Activated naive CD4-positive, alpha-beta T cell treated with anti-CD3 and anti-CD28 coated beads, Interleukin-2, amount 50 U/mL, for 16 hours (primary cell): ENCODE measurements at regions not wholly inside any gene's neighbourhood (a gene's known extent, or its start where the extent isn't known, plus 50 kb on each side); places are given as distances from the start of the nearest gene placed in this dataset.
"Not testable (repeated sequence)": the region's sequence is repeated elsewhere in the genome, so short reads cannot be mapped to it uniquely, and the experiment has no call there.

Source experiments
- DNase-seq: peaks from one replicate; pipeline ENCODE4 v3.0.0-alpha.2; 2020

- no peak for DNase-seq
Observed at GRCh38 chr10:60613434-60613833, 164.8 kb upstream of the CDK1 start.

GRCh38 chr10:60611291-60611747, 167.0 kb upstream of the CDK1 start:
- peak; percentile 15 for DNase-seq

DNA sequence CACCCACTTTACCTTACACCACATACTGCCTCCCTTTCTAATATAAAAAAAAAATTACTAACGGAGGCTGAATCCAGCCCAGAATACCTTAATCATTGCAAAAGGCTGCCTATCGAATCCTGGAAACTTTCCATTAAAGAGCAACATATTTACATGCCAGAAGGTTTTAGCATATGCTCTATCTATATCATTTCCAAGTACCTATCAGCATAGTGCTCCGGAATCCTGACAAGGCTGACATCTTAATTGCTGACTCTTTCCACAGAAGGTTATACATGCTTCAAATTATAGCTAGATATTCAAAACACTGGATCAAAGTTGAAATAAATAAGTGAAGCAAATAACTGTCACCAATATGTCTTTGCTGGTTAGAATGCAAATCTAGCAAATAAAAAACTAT, 170.9 kb upstream of the CDK1 start:
- no peak for DNase-seq

DNA sequence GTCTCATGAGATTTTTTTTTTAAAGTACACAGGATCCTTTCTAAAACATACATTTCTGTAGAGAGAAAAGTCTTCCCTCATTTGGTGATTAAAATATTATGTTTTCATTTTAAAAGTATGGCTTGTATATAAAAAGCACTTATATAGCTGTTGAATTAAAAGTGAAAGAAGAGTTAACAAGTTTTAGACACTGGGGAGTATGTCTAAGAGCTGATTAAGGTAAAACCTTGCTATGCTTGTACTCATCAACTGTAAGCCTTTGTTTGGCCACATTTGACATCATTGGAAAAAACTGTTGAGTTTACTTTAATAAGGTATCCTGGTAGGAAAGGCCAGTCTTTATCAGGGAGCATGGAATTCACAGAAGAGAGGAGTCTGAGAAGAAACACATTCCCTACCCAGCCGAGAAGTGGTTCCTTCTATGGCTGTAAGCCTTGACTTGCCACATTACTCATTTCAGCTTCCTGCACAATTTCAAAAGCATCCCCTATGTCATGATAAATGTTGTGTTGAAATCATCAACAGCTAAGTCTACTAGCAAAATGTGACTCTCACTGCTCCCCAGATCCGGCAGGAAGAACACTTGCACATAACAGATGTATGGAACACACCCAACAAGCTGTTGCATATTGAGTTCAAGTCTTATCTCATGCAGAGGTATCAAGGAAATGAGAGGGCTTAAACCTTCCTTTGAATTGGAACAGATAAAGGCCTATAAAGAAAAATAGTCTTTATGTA, 171.8 kb upstream of the CDK1 start:
- DNase-seq = no peak

DNA sequence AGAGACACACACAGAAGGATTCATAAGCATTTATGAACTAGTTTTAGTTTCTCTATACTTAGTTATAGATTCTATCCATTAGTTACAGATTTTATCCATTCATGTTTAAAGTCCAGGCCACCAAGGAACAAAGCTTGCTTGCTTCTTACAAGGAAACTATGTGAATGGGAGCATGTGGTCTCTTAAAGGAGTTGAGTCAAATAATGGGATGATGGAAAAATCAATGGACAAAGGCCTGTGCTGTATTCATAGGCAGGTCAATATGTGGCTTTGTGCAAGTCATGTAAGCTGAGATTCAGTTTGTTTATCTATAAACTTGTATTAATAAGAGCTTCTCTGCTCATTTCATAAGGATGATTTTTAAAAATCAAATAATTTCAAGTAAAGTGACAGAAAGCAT, 172.8 kb upstream of the CDK1 start:
- DNase-seq = no peak

DNA sequence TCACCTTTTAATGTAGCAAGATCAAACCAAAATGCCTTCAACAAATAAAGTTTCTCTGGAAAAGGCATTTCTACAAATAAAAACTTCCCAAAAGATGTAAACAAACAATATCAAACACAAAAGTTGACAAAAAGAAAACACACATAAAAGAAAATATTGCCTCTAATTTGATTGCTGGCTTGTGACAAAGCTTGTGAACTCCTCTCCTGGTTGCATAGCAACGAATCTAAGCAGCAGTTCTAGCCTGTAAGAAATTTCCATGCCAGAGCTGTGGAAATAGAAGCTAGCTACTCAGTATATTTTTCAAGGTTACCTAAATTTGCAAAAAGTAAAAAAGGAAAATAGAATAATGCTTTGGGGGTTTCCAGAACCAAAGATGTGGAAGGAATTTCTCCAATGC, 173.9 kb upstream of the CDK1 start:
- no peak for DNase-seq

DNA sequence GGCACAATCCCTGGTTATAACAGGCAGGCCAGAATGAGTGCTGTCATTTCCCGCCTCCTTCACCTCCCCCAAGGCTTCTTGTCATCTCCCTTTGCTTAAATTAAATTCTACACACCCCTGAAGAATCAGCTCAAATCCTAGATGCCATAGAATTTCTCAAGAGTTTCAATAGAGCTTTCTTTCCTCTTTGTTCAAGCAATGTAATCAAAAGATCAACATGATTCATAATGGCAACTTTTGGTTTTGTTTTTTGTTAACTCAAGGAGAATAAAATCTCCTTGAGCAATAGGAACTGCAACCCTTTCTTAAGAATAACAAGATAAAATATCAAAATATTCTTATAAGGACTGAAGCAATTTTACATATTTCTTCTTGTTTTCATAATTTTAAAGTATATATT, 180.8 kb upstream of the CDK1 start:
- DNase-seq = no peak

GRCh38 chr10:60595852-60596251, 182.4 kb upstream of the CDK1 start:
- no peak for DNase-seq

DNA sequence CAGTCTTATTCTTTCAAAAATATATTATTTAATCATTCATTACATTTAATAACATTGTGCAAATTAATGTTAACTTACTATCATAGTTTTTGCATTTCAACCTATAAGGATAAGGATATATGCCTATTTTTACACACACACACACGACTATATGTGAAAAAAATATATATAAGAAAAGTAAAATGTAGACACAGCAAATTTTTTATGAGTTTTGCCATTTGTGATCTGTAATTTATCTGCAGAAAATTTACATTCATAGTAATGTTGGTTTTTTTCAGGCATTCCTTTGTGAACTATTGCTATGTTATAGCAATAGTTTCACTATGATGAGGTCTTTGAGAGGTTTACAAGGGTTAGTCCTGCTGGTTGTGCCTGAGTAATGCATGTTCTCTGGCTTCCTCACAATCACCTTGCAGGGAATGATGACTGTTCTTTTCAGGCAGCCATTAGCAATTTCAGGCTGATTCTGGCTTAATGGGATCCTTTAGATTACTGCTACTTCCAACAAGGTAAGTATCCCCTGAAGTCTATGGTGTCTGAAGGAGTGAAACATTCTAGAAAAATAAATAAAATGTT, 183.7 kb upstream of the CDK1 start:
- DNase-seq = no peak

- DNase-seq = no peak
Observed at GRCh38 chr10:60591119-60591518, 187.2 kb upstream of the CDK1 start.

GRCh38 chr10:60589376-60589775, 188.9 kb upstream of the CDK1 start:
- no peak for DNase-seq

DNA sequence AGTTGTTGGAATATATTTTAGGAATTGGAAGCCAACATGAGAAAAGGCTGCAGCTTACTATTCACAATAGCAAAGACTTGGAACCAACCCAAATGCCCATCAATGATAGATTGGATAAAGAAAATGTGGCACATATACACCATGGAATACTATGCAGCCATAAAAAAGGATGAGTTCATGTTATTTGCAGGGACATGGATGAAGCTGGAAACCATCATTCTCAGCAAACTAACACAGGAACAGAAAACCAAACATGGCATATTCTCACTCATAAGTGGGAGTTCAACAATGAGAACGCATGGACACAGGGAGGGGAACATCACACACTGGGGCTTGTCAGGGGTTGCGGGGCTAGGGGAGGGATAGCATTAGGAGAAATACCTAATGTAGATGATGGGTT, 192.1 kb upstream of the ANK3 start:
- DNase-seq = not testable (repeated sequence)

DNA sequence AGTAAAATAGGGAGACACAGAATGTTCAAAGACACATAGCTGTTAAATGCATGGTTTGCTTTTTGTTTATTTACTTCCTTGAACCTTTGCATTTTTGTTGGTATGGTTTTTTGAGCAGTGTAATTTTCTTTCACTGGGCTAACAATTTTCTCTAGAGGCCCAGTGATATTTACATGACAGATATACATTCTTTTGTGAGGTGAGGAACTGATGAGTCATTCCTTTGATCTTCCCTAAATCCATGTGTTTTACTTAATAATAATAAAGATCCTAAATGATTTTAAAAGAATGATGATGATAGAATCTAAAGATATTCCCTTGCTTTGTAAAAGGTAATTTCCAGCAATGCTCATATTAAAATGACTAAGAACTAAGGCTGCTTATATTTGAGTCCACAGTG, 188.5 kb upstream of the ANK3 start:
- DNase-seq = no peak

DNA sequence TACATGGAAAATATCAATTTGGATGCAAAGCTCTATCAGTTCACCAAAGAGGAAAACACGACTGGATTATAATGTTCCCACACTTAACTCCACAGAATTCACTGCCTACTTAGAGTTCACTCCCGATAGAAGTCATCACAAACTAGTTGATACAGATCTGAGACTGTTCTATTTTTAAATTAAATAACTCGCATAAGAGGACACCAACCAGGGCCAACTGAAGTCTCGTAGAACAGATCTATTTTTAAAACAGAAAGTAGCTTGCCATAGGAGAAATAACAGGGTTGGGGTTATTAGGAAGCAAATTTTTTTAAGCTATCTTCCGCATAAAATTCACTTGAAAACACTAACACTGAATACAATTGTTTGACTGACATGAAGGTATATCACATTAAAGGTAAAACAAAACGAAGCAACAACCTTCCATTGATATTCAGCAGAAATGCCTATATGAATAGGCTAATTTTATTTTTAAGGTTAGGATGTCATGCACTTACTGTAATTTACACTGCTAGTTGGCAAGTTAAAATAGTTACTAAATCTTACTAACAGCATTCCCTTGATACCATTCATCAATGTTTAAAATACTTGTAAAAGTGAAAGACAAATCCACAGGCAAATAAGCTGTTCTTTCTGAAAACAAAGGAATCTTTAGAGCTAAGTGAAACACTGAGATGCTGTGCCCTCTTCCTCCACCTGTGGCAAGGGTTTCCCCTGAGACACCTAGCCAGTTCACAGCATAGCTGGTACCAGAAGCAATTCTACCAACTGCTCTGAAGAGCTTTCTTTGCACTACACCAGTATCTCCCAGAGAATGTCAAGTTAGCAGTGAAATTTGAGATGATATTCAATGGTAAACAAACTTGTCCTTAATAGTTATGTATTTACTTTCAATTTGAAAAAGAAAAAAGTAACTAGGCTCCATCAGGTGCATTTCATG, 186.7 kb upstream of the ANK3 start:
- no peak for DNase-seq

DNA sequence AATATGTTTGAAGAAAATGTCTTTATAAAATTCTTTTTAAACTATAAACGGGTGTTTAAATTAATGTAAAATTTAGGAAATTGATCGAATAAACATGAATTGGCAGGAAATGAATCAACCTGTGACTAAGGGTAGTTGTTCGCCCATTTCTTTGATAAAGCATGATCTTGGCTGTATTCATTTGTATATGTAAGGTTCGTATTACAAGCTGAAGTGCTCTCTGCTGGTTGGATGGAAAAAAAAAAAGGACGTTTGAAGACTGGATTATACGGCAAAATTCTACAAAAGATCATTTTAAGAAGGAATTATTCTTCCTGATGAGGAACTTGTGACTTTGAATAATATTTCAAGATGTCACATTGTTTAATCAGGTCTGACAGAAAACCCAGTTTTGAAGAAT, 185.4 kb upstream of the ANK3 start:
- DNase-seq = no peak

DNA sequence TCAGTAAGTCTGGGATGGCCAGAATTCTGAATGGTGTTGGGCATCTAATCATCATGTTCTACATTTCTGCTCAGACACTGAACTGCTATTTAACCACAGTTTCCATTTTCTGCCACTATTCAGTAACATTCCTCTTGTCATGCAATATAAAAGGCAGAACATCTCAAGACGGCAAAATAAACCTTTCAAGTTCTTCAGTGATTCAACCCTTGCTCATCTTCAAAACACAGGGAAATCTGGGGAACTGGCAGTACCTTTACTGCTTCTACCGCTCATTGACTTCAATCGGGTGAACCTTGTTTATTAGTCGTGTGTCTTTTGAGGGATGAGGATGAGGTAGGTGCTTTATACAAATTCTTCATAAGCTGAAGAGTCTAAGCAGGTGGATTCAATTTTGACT, 184.7 kb upstream of the ANK3 start:
- no peak for DNase-seq

- DNase-seq = peak; percentile 52
Observed at GRCh38 chr10:60573336-60573735, 183.7 kb upstream of the ANK3 start.

- peak; percentile 33 for DNase-seq
Observed at GRCh38 chr10:60572511-60573194, 183.0 kb upstream of the ANK3 start.

GRCh38 chr10:60570896-60571295, 181.2 kb upstream of the ANK3 start:
- no peak for DNase-seq

GRCh38 chr10:60570272-60570865, 180.7 kb upstream of the ANK3 start:
- DNase-seq = no peak

DNA sequence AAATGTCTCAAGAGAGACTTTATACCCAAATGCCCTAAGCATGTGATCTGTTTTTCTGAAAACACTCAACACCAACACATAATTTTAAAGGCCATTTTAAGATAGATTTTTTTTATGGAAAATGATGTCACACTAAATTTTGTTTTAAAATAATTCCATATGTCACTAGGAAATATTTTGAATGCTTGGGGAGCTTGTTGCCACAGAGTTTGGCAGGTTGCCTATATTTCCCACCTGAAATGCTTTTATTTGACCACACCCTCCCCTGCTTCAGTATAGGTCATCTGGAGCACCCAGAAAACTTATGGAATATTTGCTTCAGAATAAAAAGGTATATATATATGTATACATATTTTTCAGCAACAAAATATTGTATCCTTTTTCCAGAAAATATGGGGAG, 180.0 kb upstream of the ANK3 start:
- DNase-seq = no peak

- no peak for DNase-seq
Observed at GRCh38 chr10:60566096-60566495, 176.4 kb upstream of the ANK3 start.

DNA sequence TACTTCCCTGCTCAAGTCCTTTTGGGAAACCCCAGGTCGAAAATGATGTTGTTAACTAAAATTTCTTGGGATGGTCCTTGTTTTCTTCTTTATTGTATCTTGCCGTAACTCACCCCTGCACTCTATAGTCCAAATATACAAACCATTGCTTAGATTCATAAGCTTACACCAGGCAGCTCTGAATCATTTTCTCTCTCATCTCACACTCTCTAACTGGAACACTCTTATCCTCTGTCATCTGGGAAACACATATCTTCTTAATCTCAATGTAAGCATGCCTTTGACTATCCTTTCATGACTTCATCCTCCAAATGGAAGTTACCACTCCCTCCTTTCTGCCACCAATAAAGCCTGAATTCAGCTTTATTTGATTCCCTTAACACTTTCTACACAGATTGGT, 175.8 kb upstream of the ANK3 start:
- DNase-seq = no peak
